ENCODE measurements at regions not wholly inside any gene's neighbourhood (a gene's known extent, or its start where the extent isn't known, plus 50 kb on each side); places are given as distances from the start of the nearest gene placed in this dataset.

DNA sequence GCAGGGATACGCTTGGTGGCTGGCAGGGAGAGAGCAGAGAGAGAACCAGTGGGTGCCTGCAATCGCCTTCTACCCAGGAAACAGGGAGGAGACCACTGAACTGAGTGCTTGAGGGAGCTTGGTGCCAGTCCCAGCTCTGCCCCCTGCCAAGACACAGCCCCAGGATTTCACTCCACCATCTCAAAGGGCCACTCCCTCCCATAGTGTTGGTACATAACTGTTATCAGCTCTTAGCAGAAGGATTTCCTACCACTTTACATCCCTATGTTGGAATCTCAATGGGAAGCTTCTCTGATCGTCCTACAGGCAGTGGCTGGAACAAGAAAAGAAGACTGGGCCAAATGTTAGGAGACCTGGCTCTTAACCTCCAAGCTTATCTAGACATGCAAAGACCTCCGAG lies 157.4 kb upstream of the FOXN3 start:
- no peaks in the 10 kb centered on the region for H3K9me3 Mint-ChIP-seq (ENCODE audit: insufficient read depth)
- H3K4me3 Mint-ChIP-seq = no peak overlapping the region
- no peaks in the 10 kb centered on the region for H3K27me3 Mint-ChIP-seq (ENCODE audit: low read depth)
- no peak for DNase-seq
- H3K36me3 Mint-ChIP-seq (ENCODE audit: low read depth) = peaks cover 13% of the 10 kb centered on the region
- ChIA-PET CTCF (no interaction called here), POLR2A (interaction anchor here (0.9 kb wide), 1 partner anchor 15 kb away, joined by 3 read pairs; no protein-coding TSS in a partner anchor)
- ATAC-seq = no peak
- peak overlapping the region; percentile 53 for H3K27ac Mint-ChIP-seq
- peaks cover 2% of the 10 kb centered on the region for H3K4me1 Mint-ChIP-seq (ENCODE audit: low read depth)

DNA sequence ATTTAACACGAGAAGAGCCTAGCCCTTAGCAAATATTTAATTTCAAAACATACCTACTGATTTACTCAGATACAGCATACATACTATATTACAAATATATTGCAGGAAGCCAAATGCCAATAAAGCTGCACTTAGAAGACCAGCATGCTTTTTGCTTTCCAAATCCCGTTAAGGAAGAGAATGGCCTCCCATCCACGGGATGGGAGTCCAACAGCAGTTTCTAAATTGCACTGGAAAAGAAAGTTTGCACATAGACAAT lies 156.3 kb upstream of the FOXN3 start:
- POLR2A ChIA-PET = no interaction called here
- CTCF ChIA-PET = no interaction called here

GRCh38 chr14:89572596-89573398 lies 155.8 kb upstream of the FOXN3 start:
- Mint-ChIP-seq H3K36me3 (ENCODE audit: low read depth) (peaks cover 13% of the 10 kb centered on the region), H3K27ac (no peak overlapping the region), H3K4me1 (ENCODE audit: low read depth) (peaks cover 4% of the 10 kb centered on the region), H3K9me3 (ENCODE audit: insufficient read depth) (no peaks in the 10 kb centered on the region), H3K27me3 (ENCODE audit: low read depth) (no peaks in the 10 kb centered on the region), H3K4me3 (no peak overlapping the region)
- ChIA-PET CTCF (no interaction called here), POLR2A (no interaction called here)
- ATAC-seq (no peak), DNase-seq (no peak)

More for the DNA sequence above, 156.3 kb upstream of the FOXN3 start:
- peaks cover 4% of the 10 kb centered on the region for H3K4me1 Mint-ChIP-seq (ENCODE audit: low read depth)
- peaks cover 13% of the 10 kb centered on the region for H3K36me3 Mint-ChIP-seq (ENCODE audit: low read depth)
- H3K27me3 Mint-ChIP-seq (ENCODE audit: low read depth) = no peaks in the 10 kb centered on the region
- H3K27ac Mint-ChIP-seq = no peak overlapping the region
- ATAC-seq (no peak), DNase-seq (no peak)
- H3K9me3 Mint-ChIP-seq (ENCODE audit: insufficient read depth) = no peaks in the 10 kb centered on the region
- no peak overlapping the region for H3K4me3 Mint-ChIP-seq

GRCh38 chr14:89571491-89571890 lies 154.5 kb upstream of the FOXN3 start:
- POLR2A ChIA-PET = no interaction called here
- no peak overlapping the region for H3K27ac Mint-ChIP-seq

GRCh38 chr14:89566644-89567415 lies 149.8 kb upstream of the FOXN3 start:
- ChIA-PET CTCF (no interaction called here), POLR2A (no interaction called here)
- Mint-ChIP-seq H3K27ac (no peak overlapping the region), H3K4me3 (no peak overlapping the region), H3K9me3 (ENCODE audit: insufficient read depth) (no peaks in the 10 kb centered on the region), H3K27me3 (ENCODE audit: low read depth) (no peaks in the 10 kb centered on the region), H3K36me3 (ENCODE audit: low read depth) (peaks cover 24% of the 10 kb centered on the region), H3K4me1 (ENCODE audit: low read depth) (peaks cover 19% of the 10 kb centered on the region)
- ATAC-seq = no peak
- DNase-seq = no peak

More at GRCh38 chr14:89571491-89571890, 154.5 kb upstream of the FOXN3 start:
- no peaks in the 10 kb centered on the region for H3K27me3 Mint-ChIP-seq (ENCODE audit: low read depth)
- CTCF ChIA-PET = interaction anchor here (1.1 kb wide), 1 partner anchor 34 kb away, joined by 3 read pairs; no protein-coding TSS in a partner anchor
- no peak overlapping the region for H3K4me3 Mint-ChIP-seq
- DNase-seq (no peak), ATAC-seq (no peak)
- H3K9me3 Mint-ChIP-seq (ENCODE audit: insufficient read depth) = no peaks in the 10 kb centered on the region
- peaks cover 11% of the 10 kb centered on the region for H3K36me3 Mint-ChIP-seq (ENCODE audit: low read depth)
- peaks cover 4% of the 10 kb centered on the region for H3K4me1 Mint-ChIP-seq (ENCODE audit: low read depth)

GRCh38 chr14:89566180-89566579 lies 149.1 kb upstream of the FOXN3 start:
- ATAC-seq (no peak), DNase-seq (no peak)
- POLR2A ChIA-PET = no interaction called here
- H3K9me3 Mint-ChIP-seq (ENCODE audit: insufficient read depth) = no peaks in the 10 kb centered on the region
- H3K4me1 Mint-ChIP-seq (ENCODE audit: low read depth) = peaks cover 19% of the 10 kb centered on the region
- peaks cover 28% of the 10 kb centered on the region for H3K36me3 Mint-ChIP-seq (ENCODE audit: low read depth)
- no peaks in the 10 kb centered on the region for H3K27me3 Mint-ChIP-seq (ENCODE audit: low read depth)
- no peak overlapping the region for H3K27ac Mint-ChIP-seq
- no peak overlapping the region for H3K4me3 Mint-ChIP-seq
- CTCF ChIA-PET = no interaction called here

- Mint-ChIP-seq H3K9me3 (ENCODE audit: insufficient read depth) (no peaks in the 10 kb centered on the region), H3K27ac (no peak overlapping the region), H3K4me1 (ENCODE audit: low read depth) (peaks cover 19% of the 10 kb centered on the region), H3K36me3 (ENCODE audit: low read depth) (peaks cover 32% of the 10 kb centered on the region), H3K27me3 (ENCODE audit: low read depth) (no peaks in the 10 kb centered on the region), H3K4me3 (no peak overlapping the region)
- DNase-seq (no peak), ATAC-seq (no peak)
- ChIA-PET POLR2A (no interaction called here), CTCF (no interaction called here)
These were observed 148.6 kb upstream of the FOXN3 start for GRCh38 chr14:89565607-89566006.

GRCh38 chr14:89564989-89565388 lies 148.0 kb upstream of the FOXN3 start:
- Mint-ChIP-seq H3K36me3 (ENCODE audit: low read depth) (peaks cover 37% of the 10 kb centered on the region), H3K9me3 (ENCODE audit: insufficient read depth) (peaks cover 1% of the 10 kb centered on the region), H3K4me3 (no peak overlapping the region), H3K4me1 (ENCODE audit: low read depth) (peaks cover 17% of the 10 kb centered on the region), H3K27me3 (ENCODE audit: low read depth) (no peaks in the 10 kb centered on the region), H3K27ac (no peak overlapping the region)
- POLR2A ChIA-PET = no interaction called here
- ATAC-seq = no peak
- no peak for DNase-seq
- CTCF ChIA-PET = no interaction called here

- Mint-ChIP-seq H3K4me3 (no peak overlapping the region), H3K4me1 (ENCODE audit: low read depth) (peaks cover 21% of the 10 kb centered on the region), H3K27ac (no peak overlapping the region), H3K36me3 (ENCODE audit: low read depth) (peaks cover 38% of the 10 kb centered on the region), H3K9me3 (ENCODE audit: insufficient read depth) (peaks cover 5% of the 10 kb centered on the region), H3K27me3 (ENCODE audit: low read depth) (no peaks in the 10 kb centered on the region)
- CTCF ChIA-PET = no interaction called here
- POLR2A ChIA-PET = no interaction called here
- no peak for DNase-seq
- no peak for ATAC-seq
These were observed 147.4 kb upstream of the FOXN3 start for GRCh38 chr14:89564286-89564957.

GRCh38 chr14:89563471-89563870 lies 146.4 kb upstream of the FOXN3 start:
- peaks cover 5% of the 10 kb centered on the region for H3K9me3 Mint-ChIP-seq (ENCODE audit: insufficient read depth)

GRCh38 chr14:89551955-89552354 lies 134.9 kb upstream of the FOXN3 start:
- Mint-ChIP-seq H3K4me3 (no peak overlapping the region), H3K4me1 (ENCODE audit: low read depth) (peaks cover 17% of the 10 kb centered on the region), H3K9me3 (ENCODE audit: insufficient read depth) (no peaks in the 10 kb centered on the region), H3K36me3 (ENCODE audit: low read depth) (peaks cover 18% of the 10 kb centered on the region), H3K27me3 (ENCODE audit: low read depth) (no peaks in the 10 kb centered on the region), H3K27ac (no peak overlapping the region)
- ATAC-seq (no peak), DNase-seq (no peak)
- ChIA-PET CTCF (no interaction called here), POLR2A (interaction anchor here (1.0 kb wide), 1 partner anchor 122 kb away, joined by 3 read pairs; no protein-coding TSS in a partner anchor)

More at GRCh38 chr14:89563471-89563870, 146.4 kb upstream of the FOXN3 start:
- CTCF ChIA-PET = no interaction called here
- POLR2A ChIA-PET = no interaction called here
- Mint-ChIP-seq H3K27me3 (ENCODE audit: low read depth) (no peaks in the 10 kb centered on the region), H3K36me3 (ENCODE audit: low read depth) (peaks cover 44% of the 10 kb centered on the region), H3K4me1 (ENCODE audit: low read depth) (peaks cover 19% of the 10 kb centered on the region), H3K27ac (peak overlapping the region; percentile 20), H3K4me3 (no peak overlapping the region)
- DNase-seq (no peak), ATAC-seq (no peak)

GRCh38 chr14:89551432-89551831 lies 134.4 kb upstream of the FOXN3 start:
- Mint-ChIP-seq H3K9me3 (ENCODE audit: insufficient read depth) (no peaks in the 10 kb centered on the region), H3K4me1 (ENCODE audit: low read depth) (peaks cover 17% of the 10 kb centered on the region), H3K27me3 (ENCODE audit: low read depth) (no peaks in the 10 kb centered on the region), H3K27ac (peak overlapping the region; percentile 12), H3K4me3 (no peak overlapping the region), H3K36me3 (ENCODE audit: low read depth) (peaks cover 13% of the 10 kb centered on the region)
- ChIA-PET POLR2A (interaction anchor here (1.0 kb wide), 1 partner anchor 122 kb away, joined by 3 read pairs; no protein-coding TSS in a partner anchor), CTCF (no interaction called here)
- ATAC-seq (no peak), DNase-seq (no peak)
